Adipocyte (in vitro differentiated cells): ENCODE measurements at regions not wholly inside any gene's neighbourhood (a gene's known extent, or its start where the extent isn't known, plus 50 kb on each side); places are given as distances from the start of the nearest gene placed in this dataset.
A peak's percentile ranks its signal among the peaks of the same experiment; 100 is the strongest.

Experiments
- DNase-seq: peaks from one replicate; pipeline ENCODE4 v3.0.0-alpha.2; 2015; ENCODE audit warnings: low read depth
- H3K27me3 ChIP-seq: replicated peaks from 2 replicates; pipeline ENCODE4 v1.7.0; 2013; ENCODE audit warnings: mild to moderate bottlenecking, low read length, moderate library complexity; ENCODE audit not compliant: control insufficient read depth, insufficient read depth
- H3K36me3 ChIP-seq: 2 replicates; pipeline ENCODE4 v1.7.0; 2013; ENCODE audit warnings: low read length, mild to moderate bottlenecking, moderate library complexity; ENCODE audit not compliant: control insufficient read depth, insufficient read depth, severe bottlenecking
- H3K4me1 ChIP-seq: 2 replicates; pipeline ENCODE4 v1.7.0; 2013; ENCODE audit warnings: mild to moderate bottlenecking, low read length, moderate library complexity; ENCODE audit not compliant: control insufficient read depth, insufficient read depth
- H3K4me3 ChIP-seq: 2 replicates; pipeline ENCODE4 v1.7.0; 2013; ENCODE audit warnings: mild to moderate bottlenecking, low read length, moderate library complexity
- H3K9ac ChIP-seq: 2 replicates; pipeline ENCODE4 v1.7.0; 2013; ENCODE audit warnings: mild to moderate bottlenecking, low read length, moderate library complexity
- H3K9me3 ChIP-seq: 2 replicates; pipeline ENCODE4 v1.7.0; 2013; ENCODE audit warnings: mild to moderate bottlenecking, low read length, moderate library complexity; ENCODE audit not compliant: control insufficient read depth

- Histone ChIP-seq H3K9me3 (peaks cover 30% of the 10 kb centered on the region), H3K4me3 (peak overlapping the region; percentile 32), H3K4me1 (peaks cover 14% of the 10 kb centered on the region), H3K36me3 (no peaks in the 10 kb centered on the region), H3K9ac (no peak overlapping the region), H3K27me3 (no peaks in the 10 kb centered on the region)
- DNase-seq, result peak; percentile 8
Measured at GRCh38 chr13:97786510-97786909, 167.0 kb upstream of the IPO5 start.

- Histone ChIP-seq H3K4me1 (peaks cover 23% of the 10 kb centered on the region), H3K9ac (no peak overlapping the region), H3K9me3 (peaks cover 23% of the 10 kb centered on the region), H3K36me3 (no peaks in the 10 kb centered on the region), H3K27me3 (no peaks in the 10 kb centered on the region), H3K4me3 (no peak overlapping the region)
- no peak for DNase-seq
Measured at GRCh38 chr13:97797553-97797952, 155.9 kb upstream of the IPO5 start.

GRCh38 chr13:97798171-97798821, 155.2 kb upstream of the IPO5 start:
- DNase-seq, result no peak
- Histone ChIP-seq H3K9me3 (peaks cover 16% of the 10 kb centered on the region), H3K27me3 (no peaks in the 10 kb centered on the region), H3K9ac (no peak overlapping the region), H3K4me3 (no peak overlapping the region), H3K4me1 (peaks cover 23% of the 10 kb centered on the region), H3K36me3 (no peaks in the 10 kb centered on the region)

GRCh38 chr13:97798836-97799235, 154.6 kb upstream of the IPO5 start:
- Histone ChIP-seq H3K4me3 (no peak overlapping the region), H3K9me3 (peaks cover 13% of the 10 kb centered on the region), H3K27me3 (no peaks in the 10 kb centered on the region), H3K36me3 (no peaks in the 10 kb centered on the region), H3K9ac (no peak overlapping the region), H3K4me1 (peaks cover 23% of the 10 kb centered on the region)
- DNase-seq, result peak; percentile 50

GRCh38 chr13:97802213-97802612, 151.3 kb upstream of the IPO5 start:
- Histone ChIP-seq H3K4me3 (no peak overlapping the region), H3K9ac (no peak overlapping the region), H3K9me3 (peaks cover 2% of the 10 kb centered on the region), H3K27me3 (no peaks in the 10 kb centered on the region), H3K4me1 (peaks cover 23% of the 10 kb centered on the region), H3K36me3 (no peaks in the 10 kb centered on the region)
- DNase-seq, result no peak

- Histone ChIP-seq H3K9me3 (no peaks in the 10 kb centered on the region), H3K27me3 (no peaks in the 10 kb centered on the region), H3K4me1 (peaks cover 8% of the 10 kb centered on the region), H3K9ac (peak overlapping the region; percentile 54), H3K4me3 (peak overlapping the region; percentile 27), H3K36me3 (no peaks in the 10 kb centered on the region)
- DNase-seq, result peak; percentile 44
Measured at GRCh38 chr13:97809576-97809975, 143.9 kb upstream of the IPO5 start.

- peak overlapping the region; percentile 54 for H3K9ac ChIP-seq
- H3K4me3 ChIP-seq, result peak overlapping the region; percentile 27
- H3K4me1 ChIP-seq, result peaks cover 8% of the 10 kb centered on the region
- no peaks in the 10 kb centered on the region for H3K36me3 ChIP-seq
- H3K27me3 ChIP-seq, result no peaks in the 10 kb centered on the region
- peak; percentile 69 for DNase-seq
- no peaks in the 10 kb centered on the region for H3K9me3 ChIP-seq
Measured at GRCh38 chr13:97810152-97810551, 143.3 kb upstream of the IPO5 start.

GRCh38 chr13:97822377-97822776, 131.1 kb upstream of the IPO5 start:
- Histone ChIP-seq H3K9me3 (peaks cover 8% of the 10 kb centered on the region), H3K4me1 (no peaks in the 10 kb centered on the region), H3K9ac (no peak overlapping the region), H3K27me3 (no peaks in the 10 kb centered on the region), H3K4me3 (no peak overlapping the region), H3K36me3 (no peaks in the 10 kb centered on the region)
- DNase-seq, result no peak

- H3K4me3 ChIP-seq, result no peak overlapping the region
- H3K9me3 ChIP-seq, result peaks cover 8% of the 10 kb centered on the region
- no peaks in the 10 kb centered on the region for H3K27me3 ChIP-seq
- H3K36me3 ChIP-seq, result no peaks in the 10 kb centered on the region
- no peak overlapping the region for H3K9ac ChIP-seq
- DNase-seq, result no peak
- no peaks in the 10 kb centered on the region for H3K4me1 ChIP-seq
Measured at GRCh38 chr13:97826421-97827012, 127.0 kb upstream of the IPO5 start.

GRCh38 chr13:97834250-97834649, 119.2 kb upstream of the IPO5 start:
- Histone ChIP-seq H3K36me3 (no peaks in the 10 kb centered on the region), H3K4me1 (no peaks in the 10 kb centered on the region), H3K4me3 (no peak overlapping the region), H3K27me3 (no peaks in the 10 kb centered on the region), H3K9ac (no peak overlapping the region), H3K9me3 (peaks cover 5% of the 10 kb centered on the region)
- peak; percentile 12 for DNase-seq

GRCh38 chr13:97843189-97843588, 110.3 kb upstream of the IPO5 start:
- H3K36me3 ChIP-seq, result no peaks in the 10 kb centered on the region
- no peak for DNase-seq
- H3K27me3 ChIP-seq, result no peaks in the 10 kb centered on the region
- no peak overlapping the region for H3K4me3 ChIP-seq
- H3K9me3 ChIP-seq, result no peaks in the 10 kb centered on the region
- H3K9ac ChIP-seq, result no peak overlapping the region
- no peaks in the 10 kb centered on the region for H3K4me1 ChIP-seq

- Histone ChIP-seq H3K36me3 (no peaks in the 10 kb centered on the region), H3K9ac (no peak overlapping the region), H3K4me3 (no peak overlapping the region), H3K27me3 (no peaks in the 10 kb centered on the region), H3K9me3 (no peaks in the 10 kb centered on the region), H3K4me1 (no peaks in the 10 kb centered on the region)
- no peak for DNase-seq
Measured at GRCh38 chr13:97844151-97844550, 109.3 kb upstream of the IPO5 start.
